K562 (cell line): ENCODE measurements at regions not wholly inside any gene's neighbourhood (a gene's known extent, or its start where the extent isn't known, plus 50 kb on each side); places are given as distances from the start of the nearest gene placed in this dataset.

Experiments used
- CHD7 ChIP-seq: fragments of 200-600 bp; sonication (generic); IDR thresholded peaks from one replicate; pipeline ENCODE4 v1.6.1; 2012; ENCODE audit warnings: mild to moderate bottlenecking, low read depth, low read length, inconsistent platforms
- HDAC2 ChIP-seq: fragments of 450-650 bp; IDR thresholded peaks from 2 replicates; pipeline ENCODE4 v1.6.1; 2016; ENCODE audit warnings: mild to moderate bottlenecking
- HNRNPK ChIP-seq: fragments of 200-400 bp; formaldehyde crosslinking; IDR thresholded peaks from one replicate; pipeline ENCODE4 v1.6.1; 2018; ENCODE audit warnings: mild to moderate bottlenecking, low read depth, low read length; ENCODE audit not compliant: poor library complexity, severe bottlenecking
- HOXB6 ChIP-seq: fragments of 250-450 bp; sonication (Bioruptor Pico); IDR thresholded peaks from 2 replicates; pipeline ENCODE4 v1.5.1; 2022; ENCODE audit warnings: mild to moderate bottlenecking, borderline replicate concordance
- KAT2B ChIP-seq: IDR thresholded peaks from one replicate; pipeline ENCODE4 v1.6.1; 2012; ENCODE audit warnings: low read depth, mild to moderate bottlenecking, control low read depth, inconsistent platforms, low read length, moderate library complexity
- SRF ChIP-seq, 2 experiments: fragments of 250-450, 450-650 bp in 1 of 2; sonication (Bioruptor Pico) in 1 of 2; sonication (generic) in 1 of 2; formaldehyde crosslinking; IDR thresholded peaks; 2 replicates each; pipeline versions ENCODE4 v1.5.0 to v1.5.1; 2020 to 2022; ENCODE audit warnings: mild to moderate bottlenecking in 1 of 2, missing genetic modification reagents in 1 of 2
- STAT5A ChIP-seq: IDR thresholded peaks from 2 replicates; pipeline ENCODE4 v1.6.1; 2012; ENCODE audit warnings: low read length, inconsistent platforms, borderline replicate concordance
- TSHZ1 ChIP-seq: fragments of 250-450 bp; sonication (Bioruptor Pico); IDR thresholded peaks from 2 replicates; pipeline ENCODE4 v1.4.0; 2020; ENCODE audit warnings: mild to moderate bottlenecking, moderate library complexity
- ZNF695 ChIP-seq: fragments of 450-650 bp; formaldehyde crosslinking; IDR thresholded peaks from 2 replicates; pipeline ENCODE4 v1.4.0; 2020; ENCODE audit warnings: mild to moderate bottlenecking, moderate library complexity

- TF ChIP-seq TSHZ1 (CRISPR knock-in tag) (no peak), CHD7 (no peak), KAT2B (no peak), SRF (CRISPR knock-in tag; IDR thresholded peaks at IDR 0.05) (no peak), STAT5A (no peak), HOXB6 (CRISPR knock-in tag) (no peak), HNRNPK (no peak), ZNF695 (CRISPR knock-in tag) (no peak), HDAC2 (no peak)
These were observed 195.4 kb upstream of the LARGE1 start (continued) for GRCh38 chr22:34115722-34116121.
